ENCODE measurements at regions not wholly inside any gene's neighbourhood (a gene's known extent, or its start where the extent isn't known, plus 50 kb on each side); places are given as distances from the start of the nearest gene placed in this dataset.

- no peak for DNase-seq (ENCODE audit: low spot score)
Observed at GRCh38 chr2:196587739-196588138, 51.8 kb upstream of the CCDC150 start.

GRCh38 chr2:196589419-196589818 is 50.1 kb upstream of the CCDC150 start:
- DNase-seq (ENCODE audit: low spot score), result no peak
